Activated effector memory CD4-positive, alpha-beta T cell treated with anti-CD3 and anti-CD28 coated beads, Interleukin-2, amount 50 U/mL, for 16 hours (primary cell): ENCODE measurements at regions not wholly inside any gene's neighbourhood (a gene's known extent, or its start where the extent isn't known, plus 50 kb on each side); places are given as distances from the start of the nearest gene placed in this dataset.
"Not testable (repeated sequence)": the region's sequence is repeated elsewhere in the genome, so short reads cannot be mapped to it uniquely, and the experiment has no call there.

Experiments used
- DNase-seq: peaks from one replicate; pipeline ENCODE4 v3.0.0-alpha.2; 2020

GRCh38 chr13:44746690-44747089 is 170.6 kb upstream of the TSC22D1 start:
- no peak for DNase-seq

- DNase-seq = no peak
Observed at GRCh38 chr13:44744880-44745633, 168.9 kb upstream of the TSC22D1 start.

GRCh38 chr13:44739539-44739938 is 163.4 kb upstream of the TSC22D1 start:
- DNase-seq = no peak

- DNase-seq = no peak
Observed at GRCh38 chr13:44739120-44739519, 163.0 kb upstream of the TSC22D1 start.

GRCh38 chr13:44738463-44738862 is 162.3 kb upstream of the TSC22D1 start:
- DNase-seq = no peak

GRCh38 chr13:44735806-44736205 is 159.7 kb upstream of the TSC22D1 start:
- DNase-seq = no peak

- no peak for DNase-seq
Observed at GRCh38 chr13:44734201-44734707, 158.1 kb upstream of the TSC22D1 start.

- DNase-seq = no peak
Observed at GRCh38 chr13:44732503-44733098, 156.5 kb upstream of the TSC22D1 start.

- DNase-seq = no peak
Observed at GRCh38 chr13:44730851-44731250, 154.7 kb upstream of the TSC22D1 start.

GRCh38 chr13:44730099-44730498 is 154.0 kb upstream of the TSC22D1 start:
- DNase-seq = no peak

- DNase-seq = not testable (repeated sequence)
Observed at GRCh38 chr13:44727591-44727990, 151.5 kb upstream of the TSC22D1 start.

- DNase-seq = no peak
Observed at GRCh38 chr13:44726778-44727177, 150.6 kb upstream of the TSC22D1 start.

GRCh38 chr13:44726214-44726613 is 150.1 kb upstream of the TSC22D1 start:
- DNase-seq = no peak

- DNase-seq = no peak
Observed at GRCh38 chr13:44719857-44720671, 143.9 kb upstream of the TSC22D1 start.

- no peak for DNase-seq
Observed at GRCh38 chr13:44718467-44718866, 142.3 kb upstream of the TSC22D1 start.

- DNase-seq = no peak
Observed at GRCh38 chr13:44715287-44716230, 139.4 kb upstream of the TSC22D1 start.

- DNase-seq = no peak
Observed at GRCh38 chr13:44713788-44714469, 137.8 kb upstream of the TSC22D1 start.

GRCh38 chr13:44711706-44712105 is 135.6 kb upstream of the TSC22D1 start:
- DNase-seq = no peak

- no peak for DNase-seq
Observed at GRCh38 chr13:44710576-44710975, 134.4 kb upstream of the TSC22D1 start.

- not testable (repeated sequence) for DNase-seq
Observed at GRCh38 chr13:44704811-44705210, 128.7 kb upstream of the TSC22D1 start.

- no peak for DNase-seq
Observed at GRCh38 chr13:44703371-44703770, 127.2 kb upstream of the TSC22D1 start.

GRCh38 chr13:44698066-44698465 is 121.9 kb upstream of the TSC22D1 start:
- no peak for DNase-seq
